WERI-Rb-1 (cell line): ENCODE measurements at regions not wholly inside any gene's neighbourhood (a gene's known extent, or its start where the extent isn't known, plus 50 kb on each side); places are given as distances from the start of the nearest gene placed in this dataset.
A peak's percentile ranks its signal among the peaks of the same experiment; 100 is the strongest.

Experiments
- DNase-seq: peaks from one replicate; pipeline ENCODE4 v3.0.0-alpha.2; 2020
- H3K27ac ChIP-seq: fragments of 250-450 bp; sonication (Bioruptor Pico); 2 replicates; pipeline ENCODE4 v1.5.1; 2020; ENCODE audit warnings: mild to moderate bottlenecking, moderate library complexity
- H3K27me3 ChIP-seq: fragments of 250-450 bp; sonication (Bioruptor Pico); 2 replicates; pipeline ENCODE4 v1.5.1; 2021; ENCODE audit warnings: mild to moderate bottlenecking, low read depth, moderate library complexity; ENCODE audit not compliant: insufficient read depth, severe bottlenecking
- H3K36me3 ChIP-seq: fragments of 250-450 bp; sonication (Bioruptor Pico); 2 replicates; pipeline ENCODE4 v1.5.1; 2020; ENCODE audit warnings: mild to moderate bottlenecking, moderate library complexity
- H3K4me3 ChIP-seq: 2 replicates; pipeline ENCODE4 v1.5.1; 2011; ENCODE audit warnings: low read depth, mild to moderate bottlenecking, control low read depth, low read length
- H3K9me3 ChIP-seq: fragments of 250-450 bp; sonication (Bioruptor Pico); 2 replicates; pipeline ENCODE4 v1.5.1; 2021; ENCODE audit warnings: mild to moderate bottlenecking, moderate library complexity; ENCODE audit not compliant: severe bottlenecking
- CTCF ChIP-seq: IDR thresholded peaks from 2 replicates; pipeline ENCODE4 v1.5.1; 2011; ENCODE audit warnings: low read depth, mild to moderate bottlenecking, control low read depth, inconsistent platforms, low read length

- no peaks in the 10 kb centered on the region for H3K27me3 ChIP-seq
Measured at GRCh38 chr21:41031701-41032220, 136.2 kb upstream of the BACE2 start.

GRCh38 chr21:41032541-41032940, 135.4 kb upstream of the BACE2 start:
- H3K27me3 ChIP-seq, result no peaks in the 10 kb centered on the region

More at GRCh38 chr21:41031701-41032220, 136.2 kb upstream of the BACE2 start:
- H3K27ac ChIP-seq, result no peak overlapping the region
- no peak for TF ChIP-seq CTCF
- H3K36me3 ChIP-seq, result no peaks in the 10 kb centered on the region
- DNase-seq, result no peak
- H3K9me3 ChIP-seq, result no peaks in the 10 kb centered on the region
- no peak overlapping the region for H3K4me3 ChIP-seq

GRCh38 chr21:41037212-41037611, 130.7 kb upstream of the BACE2 start:
- no peaks in the 10 kb centered on the region for H3K36me3 ChIP-seq
- no peaks in the 10 kb centered on the region for H3K9me3 ChIP-seq
- H3K27ac ChIP-seq, result no peak overlapping the region
- DNase-seq, result no peak
- no peak for TF ChIP-seq CTCF
- no peak overlapping the region for H3K4me3 ChIP-seq
- H3K27me3 ChIP-seq, result no peaks in the 10 kb centered on the region

More at GRCh38 chr21:41032541-41032940, 135.4 kb upstream of the BACE2 start:
- no peaks in the 10 kb centered on the region for H3K9me3 ChIP-seq
- no peak for DNase-seq
- H3K4me3 ChIP-seq, result no peak overlapping the region
- no peak for TF ChIP-seq CTCF
- no peaks in the 10 kb centered on the region for H3K36me3 ChIP-seq
- no peak overlapping the region for H3K27ac ChIP-seq

GRCh38 chr21:41037936-41038335, 130.0 kb upstream of the BACE2 start:
- Histone ChIP-seq H3K36me3 (no peaks in the 10 kb centered on the region), H3K9me3 (no peaks in the 10 kb centered on the region)
- TF ChIP-seq CTCF, result no peak

GRCh38 chr21:41043014-41043413, 124.9 kb upstream of the BACE2 start:
- no peak overlapping the region for H3K4me3 ChIP-seq
- H3K9me3 ChIP-seq, result no peaks in the 10 kb centered on the region
- no peaks in the 10 kb centered on the region for H3K27me3 ChIP-seq
- DNase-seq, result no peak
- no peaks in the 10 kb centered on the region for H3K36me3 ChIP-seq
- TF ChIP-seq CTCF, result peak; percentile 53
- no peak overlapping the region for H3K27ac ChIP-seq

More at GRCh38 chr21:41037936-41038335, 130.0 kb upstream of the BACE2 start:
- no peak for DNase-seq
- Histone ChIP-seq H3K27me3 (no peaks in the 10 kb centered on the region), H3K27ac (no peak overlapping the region), H3K4me3 (no peak overlapping the region)
